IPS DF 4.7 (cell line): ENCODE measurements at regions not wholly inside any gene's neighbourhood (a gene's known extent, or its start where the extent isn't known, plus 50 kb on each side); places are given as distances from the start of the nearest gene placed in this dataset.
"Not testable (repeated sequence)": the region's sequence is repeated elsewhere in the genome, so short reads cannot be mapped to it uniquely, and the experiment has no call there.

Experiments
- DNase-seq: peaks from one replicate; pipeline ENCODE4 v3.0.0-alpha.2; 2013; ENCODE audit warnings: low spot score; ENCODE audit errors: extremely low read depth

DNA sequence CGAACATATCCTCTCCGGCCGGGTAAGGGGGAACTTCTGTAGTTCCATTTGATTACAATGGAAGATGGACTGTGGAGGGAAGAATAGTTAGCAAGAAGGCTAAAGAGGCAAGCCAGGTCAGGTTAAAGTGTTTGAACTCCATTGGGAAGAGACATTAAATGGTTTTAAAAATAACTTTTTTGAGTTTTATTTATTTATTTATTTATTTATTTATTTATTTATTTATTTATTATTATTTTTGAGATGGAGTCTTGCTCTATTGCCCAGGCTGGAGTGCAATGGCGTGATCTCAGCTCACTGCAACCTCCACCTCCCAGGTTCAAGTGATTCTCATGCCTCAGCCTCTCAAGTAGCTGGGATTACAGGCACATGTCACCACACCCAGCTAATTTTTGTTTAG is 441.9 kb downstream of the TOX3 start:
- not testable (repeated sequence) for DNase-seq

DNA sequence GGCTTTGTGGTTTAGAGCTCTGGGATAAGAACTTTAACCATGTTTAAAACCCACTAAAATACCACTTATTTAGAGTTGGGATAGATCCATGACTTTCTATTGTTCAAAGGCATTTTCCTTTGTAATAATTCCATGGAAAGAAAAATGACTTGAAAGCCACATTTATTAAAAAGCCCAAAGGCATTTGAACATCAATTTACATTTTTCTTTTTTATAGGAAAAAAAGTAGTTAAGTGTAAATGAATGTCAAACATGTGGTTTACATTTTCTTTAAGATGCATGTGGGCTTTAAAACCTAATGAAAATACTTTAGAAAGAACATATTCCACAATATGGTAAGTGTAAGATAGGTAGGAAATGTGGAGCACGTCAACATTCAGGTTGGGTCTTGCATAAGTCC is 443.2 kb downstream of the TOX3 start:
- no peak for DNase-seq

DNA sequence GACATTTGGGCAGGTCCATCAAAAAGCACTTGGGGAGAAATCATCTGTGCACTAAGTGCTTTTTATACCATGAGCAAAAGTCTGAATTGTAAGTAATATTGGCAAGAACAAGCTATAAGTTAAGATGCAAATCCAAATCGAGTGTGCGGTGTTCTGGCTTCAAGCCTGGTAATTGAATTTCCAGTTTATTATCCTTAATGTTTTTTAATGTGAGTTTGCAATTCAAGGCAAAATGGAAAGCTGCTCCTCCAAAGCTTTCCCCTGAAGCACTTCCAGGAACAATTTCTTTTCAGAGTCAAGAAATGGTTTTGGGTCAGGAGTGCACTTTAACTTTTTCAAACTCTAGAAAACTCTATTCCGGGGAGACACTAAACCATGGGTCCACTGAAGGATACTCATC is 445.7 kb downstream of the TOX3 start:
- no peak for DNase-seq

DNA sequence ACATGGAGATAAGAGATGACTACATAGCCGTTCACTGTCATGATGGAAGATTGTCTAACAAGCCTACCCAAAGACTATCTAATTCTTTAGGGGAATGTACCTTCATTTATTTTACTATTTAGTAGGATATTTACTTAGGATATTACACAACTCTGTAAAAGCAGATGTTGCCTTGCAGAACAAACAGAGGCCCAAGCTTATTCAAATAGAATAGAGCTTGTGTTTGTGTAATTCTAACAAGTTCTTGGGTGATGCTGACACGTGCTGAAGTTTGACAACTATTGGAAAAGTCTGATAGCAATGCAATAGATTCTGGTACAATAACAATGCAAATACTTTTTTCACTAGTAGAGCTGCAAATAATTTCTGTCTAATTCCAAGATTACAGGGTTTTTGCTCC is 447.6 kb downstream of the TOX3 start:
- no peak for DNase-seq

DNA sequence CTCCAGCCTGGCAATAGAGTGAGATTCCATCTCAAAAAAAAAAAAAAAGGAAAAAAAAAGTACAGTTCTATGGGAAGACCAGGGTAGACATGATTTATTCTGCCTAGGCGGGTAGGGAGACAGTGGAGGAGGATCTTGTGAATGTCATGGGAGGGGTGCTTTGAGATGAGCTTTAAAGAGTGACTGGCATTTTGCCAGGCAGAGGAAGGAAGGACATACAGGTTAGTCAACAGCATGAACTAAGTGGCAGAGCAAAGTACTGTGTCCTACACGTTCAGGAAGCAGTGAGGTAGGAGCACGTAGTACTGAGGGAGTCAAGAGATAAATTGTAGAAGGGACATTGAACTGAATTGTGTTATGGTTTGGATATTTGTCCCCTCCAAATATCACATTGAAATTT is 451.5 kb downstream of the TOX3 start:
- DNase-seq: no peak

DNA sequence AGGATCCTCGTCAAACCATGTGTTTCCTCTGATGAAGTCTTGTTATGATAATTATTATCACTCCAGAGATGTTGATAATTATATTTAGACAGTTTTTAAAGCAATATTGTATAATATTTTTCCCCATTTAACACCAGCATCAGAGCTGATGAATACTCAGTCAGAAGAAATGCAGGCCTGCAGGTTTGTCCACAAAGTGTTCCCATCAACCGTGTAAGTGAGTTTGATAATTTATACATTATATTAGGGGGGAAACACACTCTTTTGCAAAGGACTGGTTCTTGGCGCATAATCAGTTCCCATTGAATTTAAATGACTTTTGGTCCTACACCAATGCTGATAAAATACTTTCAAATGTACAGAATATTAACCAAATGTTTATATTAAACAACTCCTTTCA is 454.8 kb downstream of the TOX3 start:
- DNase-seq: no peak

DNA sequence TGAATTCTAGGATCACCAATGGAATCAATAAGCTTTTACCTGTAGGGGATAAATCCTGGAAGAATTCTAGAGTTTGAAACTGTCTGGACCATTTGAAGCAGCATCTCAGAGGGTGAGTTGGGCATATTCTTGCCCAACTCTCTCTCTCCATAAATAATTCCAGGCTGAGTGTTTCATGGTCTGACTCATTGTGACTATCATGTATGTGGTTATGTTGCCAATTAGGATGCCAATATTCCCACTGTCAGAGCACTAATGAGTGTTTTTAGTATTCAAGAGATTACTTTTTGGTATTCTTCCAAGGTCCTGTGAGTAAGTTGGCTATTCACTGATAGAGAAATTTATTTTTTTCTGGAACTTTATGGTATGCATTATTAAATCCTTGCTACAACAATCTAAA is 456.9 kb downstream of the TOX3 start:
- DNase-seq: no peak

DNA sequence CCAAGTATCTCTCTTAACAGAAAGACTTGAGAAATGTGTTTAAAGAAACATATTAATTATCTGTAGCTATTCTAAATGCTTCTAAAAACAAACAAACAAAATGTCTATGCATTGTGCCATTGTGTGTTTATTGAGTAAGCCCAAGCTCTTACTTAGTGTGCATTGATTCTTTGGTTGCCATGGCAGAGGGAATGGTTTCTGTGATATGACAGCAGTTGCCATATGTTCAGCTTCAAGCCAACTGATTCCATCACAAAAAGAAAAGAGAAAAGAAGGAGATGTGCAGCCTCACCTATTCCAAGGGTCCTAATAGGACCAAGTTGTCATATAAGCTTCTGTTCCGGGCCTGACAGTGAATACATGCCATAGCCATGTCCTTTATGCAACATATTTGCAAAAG is 457.5 kb downstream of the TOX3 start:
- no peak for DNase-seq

DNA sequence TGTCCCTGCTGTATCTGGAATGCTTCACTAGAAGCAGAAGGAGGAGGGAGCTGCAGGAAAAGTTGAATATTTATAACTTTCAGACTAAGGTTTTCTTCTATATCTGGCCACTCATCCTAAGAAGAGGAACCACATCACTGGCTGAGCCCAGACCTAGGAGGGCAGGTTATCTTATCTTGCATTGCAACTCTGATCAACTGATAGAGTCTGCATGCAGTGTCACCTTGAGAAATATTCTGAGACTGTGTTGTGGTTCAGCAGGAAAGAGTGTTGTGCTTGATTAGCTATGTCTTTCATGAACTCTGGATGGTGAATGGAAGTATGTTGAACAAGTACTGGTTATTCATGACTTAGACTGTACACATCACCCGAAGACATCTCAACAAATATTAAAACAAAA is 460.0 kb downstream of the TOX3 start:
- no peak for DNase-seq

DNA sequence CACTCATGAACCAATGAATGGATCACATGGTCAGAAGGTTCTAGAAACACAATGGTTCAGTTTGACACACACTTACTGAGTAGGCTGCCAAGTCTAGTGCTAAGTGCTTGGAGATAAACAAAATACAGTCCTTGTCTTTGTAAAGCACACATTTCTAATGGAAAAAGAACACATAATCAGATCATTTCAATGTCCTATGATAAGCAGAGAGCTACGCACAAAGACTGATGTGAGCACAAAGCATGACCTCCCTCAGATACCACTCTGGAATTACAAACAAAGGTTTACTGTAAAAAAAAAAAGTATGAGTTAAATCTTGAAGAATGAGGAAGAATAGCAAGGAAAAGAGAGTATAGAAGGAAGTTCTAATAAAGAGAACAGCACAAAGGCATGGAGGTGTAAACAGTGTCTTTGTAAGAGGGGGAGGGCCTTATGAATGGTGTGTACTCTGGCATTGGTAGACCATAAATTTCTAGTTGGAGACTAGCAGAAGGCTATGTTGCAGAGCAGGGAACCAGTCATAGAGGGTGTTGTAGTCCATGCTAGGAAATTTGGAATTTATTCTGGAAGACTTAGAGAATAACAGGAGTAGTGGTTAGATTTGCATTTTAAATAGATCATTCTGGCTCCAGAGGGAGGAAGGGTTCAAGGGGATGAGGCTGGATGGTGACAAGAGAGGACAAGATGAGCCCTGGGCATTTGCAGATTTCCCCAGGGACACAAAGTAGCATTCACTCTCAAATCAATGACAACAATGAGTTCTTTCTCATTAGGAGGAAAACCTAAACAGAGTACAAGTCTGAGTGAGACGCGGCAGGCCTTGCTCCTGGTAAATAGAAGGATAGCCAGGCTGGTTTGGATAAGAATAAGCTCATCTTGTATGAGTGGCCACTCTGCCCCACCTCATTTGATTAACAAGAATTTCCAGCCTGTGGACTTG is 468.0 kb downstream of the TOX3 start:
- DNase-seq: no peak

DNA sequence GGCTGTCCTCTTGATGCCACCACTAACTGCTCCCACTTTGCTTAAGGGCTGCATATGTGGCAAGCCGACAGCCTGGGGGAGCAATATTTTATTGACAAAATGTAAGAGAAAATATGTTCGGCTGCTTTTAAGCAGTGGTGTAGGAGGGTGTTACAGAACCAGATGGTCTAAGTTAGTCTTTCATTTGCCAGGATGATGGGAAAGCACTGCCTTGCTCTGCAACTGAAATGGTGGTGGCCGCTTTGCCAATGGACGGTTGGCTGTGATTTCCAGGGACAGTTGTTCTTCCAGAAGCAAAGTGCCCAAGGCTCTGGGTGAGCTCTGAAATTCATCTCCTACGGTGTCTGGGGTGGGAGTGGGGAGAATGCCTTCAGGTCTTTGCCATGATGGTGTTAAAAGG is 469.3 kb downstream of the TOX3 start:
- no peak for DNase-seq

DNA sequence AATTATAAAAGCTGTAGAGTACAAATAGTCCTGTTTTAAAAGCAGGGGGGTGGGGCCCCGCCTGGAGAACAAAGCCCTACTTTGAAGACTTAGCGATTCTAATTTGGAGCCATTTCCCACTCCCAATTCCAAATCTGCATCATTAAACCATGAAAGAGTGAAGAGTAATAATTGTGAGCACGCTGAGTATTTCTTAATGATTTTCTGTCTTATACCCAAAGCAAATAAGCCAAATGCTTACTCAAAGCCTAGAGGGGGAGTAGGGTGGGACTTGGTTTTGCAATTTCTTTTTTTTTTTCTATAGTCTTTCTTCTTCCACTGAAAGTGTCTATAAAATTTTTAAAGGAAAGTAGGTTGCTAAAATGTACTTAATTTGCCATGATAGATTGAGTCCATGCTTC is 470.1 kb downstream of the TOX3 start:
- no peak for DNase-seq

DNA sequence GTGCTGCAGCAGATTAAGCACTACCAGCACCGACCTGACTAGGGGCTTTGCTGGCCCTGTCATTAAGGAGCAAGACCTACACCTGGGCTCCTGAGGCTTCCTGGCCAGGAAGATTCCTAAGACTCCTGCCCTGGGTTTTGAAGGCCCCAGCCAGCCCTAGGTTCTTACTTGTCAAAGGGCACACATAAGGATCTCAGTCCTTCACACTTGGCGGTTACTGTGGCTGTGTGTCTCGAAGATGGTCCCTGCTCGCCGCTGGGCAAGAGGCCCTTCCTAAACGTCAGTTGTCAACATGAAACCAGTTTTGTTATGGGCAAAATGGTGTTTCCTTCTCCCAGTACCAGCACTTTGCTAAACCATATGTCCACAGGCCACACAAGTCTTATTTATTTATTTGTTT is 470.6 kb downstream of the TOX3 start:
- DNase-seq: no peak

DNA sequence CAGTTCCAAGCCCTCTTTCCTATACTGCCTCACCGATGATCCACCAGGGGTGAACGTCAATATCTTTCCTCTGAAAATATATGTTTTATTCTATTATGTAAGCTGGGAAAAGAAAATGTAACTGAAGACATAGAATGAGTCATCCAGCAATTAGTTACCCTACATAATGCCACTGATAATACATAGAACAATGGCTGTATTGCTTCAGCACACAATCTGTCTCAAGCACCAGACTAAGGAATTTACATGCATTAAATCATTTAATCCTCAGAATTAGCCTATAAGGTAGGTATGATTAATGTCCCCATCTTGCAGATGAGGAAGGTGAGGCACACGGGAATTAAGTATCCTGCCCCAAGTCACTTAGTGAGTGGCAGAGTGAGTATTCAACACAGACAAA is 472.8 kb downstream of the TOX3 start:
- no peak for DNase-seq

DNA sequence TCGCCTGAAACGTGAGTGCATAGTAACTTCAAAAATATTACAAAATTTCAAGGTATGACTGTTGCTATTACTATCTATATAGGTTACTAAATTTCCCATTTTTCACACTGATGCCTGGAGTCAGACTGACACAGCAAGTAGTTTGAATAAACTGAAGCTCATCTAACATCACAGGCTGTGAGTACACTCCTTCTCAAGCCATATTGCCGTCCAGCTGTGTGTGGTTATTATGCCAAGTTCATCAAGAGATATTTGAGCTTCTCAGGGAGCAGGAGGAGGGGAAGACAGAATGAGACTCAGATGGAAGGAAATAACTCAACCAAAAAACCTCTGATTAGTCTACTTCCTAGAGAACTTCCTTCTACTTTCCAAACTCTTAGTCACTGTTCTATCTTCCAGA is 473.9 kb downstream of the TOX3 start:
- no peak for DNase-seq

DNA sequence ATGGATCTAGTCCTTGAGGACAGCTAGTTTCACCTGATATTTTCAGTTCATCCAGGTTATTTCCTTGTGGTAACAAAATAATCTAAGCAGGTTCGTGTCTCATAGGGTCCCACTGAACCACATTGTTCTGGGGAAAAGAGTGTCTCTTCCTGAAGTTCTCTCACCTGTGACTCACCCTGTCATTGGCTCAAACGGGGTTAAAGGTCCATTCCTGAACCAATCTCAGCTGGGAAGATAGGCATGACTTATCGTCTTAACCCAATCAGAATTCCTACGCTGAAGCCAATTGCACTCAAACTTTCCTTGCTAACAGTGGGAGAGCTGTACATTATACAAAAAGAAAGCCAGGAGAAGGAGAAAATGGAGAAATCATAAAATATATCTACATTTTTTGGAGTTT is 475.8 kb downstream of the TOX3 start:
- no peak for DNase-seq

DNA sequence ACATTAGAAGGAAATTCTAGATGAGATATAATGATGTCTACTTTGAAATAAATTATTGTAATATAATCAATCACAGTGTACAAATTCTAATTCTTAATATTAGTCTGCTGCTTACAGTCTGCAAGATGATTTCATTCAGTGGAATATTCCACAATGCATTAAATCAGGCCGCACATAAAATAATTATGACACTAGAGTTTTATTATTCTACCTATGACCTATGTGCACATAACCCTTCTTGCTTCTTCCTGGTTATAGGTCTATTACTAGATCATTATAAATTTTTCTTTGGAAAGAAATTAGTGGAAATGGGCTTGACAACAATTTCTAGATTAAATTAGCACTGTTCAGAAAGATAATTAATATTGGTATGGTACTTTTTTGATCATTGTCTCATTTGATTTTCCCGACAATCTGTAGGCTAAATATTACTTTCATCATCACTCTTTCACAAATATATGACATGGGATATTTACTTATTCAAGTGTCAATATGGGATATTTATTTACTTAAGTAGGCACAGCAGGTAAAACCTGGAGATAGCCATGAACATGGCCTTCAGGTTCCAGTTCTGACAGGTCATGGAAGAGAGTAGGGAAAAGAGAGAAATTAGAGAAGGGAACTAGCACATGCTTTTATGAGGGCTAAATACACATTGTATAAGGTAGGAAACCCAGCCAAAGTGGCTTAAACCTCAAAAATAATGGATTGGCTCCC is 476.4 kb downstream of the TOX3 start:
- no peak for DNase-seq

DNA sequence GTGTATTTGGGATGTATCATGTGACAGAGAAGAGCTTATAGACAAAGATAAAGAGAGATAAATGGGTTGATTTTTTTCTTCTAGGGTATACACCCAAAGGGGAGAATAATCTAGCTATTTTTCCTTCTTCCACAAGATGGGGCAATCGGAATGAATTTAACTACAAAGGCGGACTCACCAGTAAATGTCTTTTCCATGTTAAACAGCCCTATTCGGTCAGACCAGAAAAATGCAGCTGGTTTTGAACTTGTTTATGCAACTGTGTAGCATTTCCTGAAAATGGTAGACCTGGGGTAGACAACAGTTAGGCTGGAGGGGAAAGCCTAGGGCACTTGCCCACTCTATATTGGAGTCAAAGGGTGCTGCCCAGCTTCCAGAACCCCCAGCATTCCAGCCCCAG is 477.1 kb downstream of the TOX3 start:
- peak; percentile 44 for DNase-seq

DNA sequence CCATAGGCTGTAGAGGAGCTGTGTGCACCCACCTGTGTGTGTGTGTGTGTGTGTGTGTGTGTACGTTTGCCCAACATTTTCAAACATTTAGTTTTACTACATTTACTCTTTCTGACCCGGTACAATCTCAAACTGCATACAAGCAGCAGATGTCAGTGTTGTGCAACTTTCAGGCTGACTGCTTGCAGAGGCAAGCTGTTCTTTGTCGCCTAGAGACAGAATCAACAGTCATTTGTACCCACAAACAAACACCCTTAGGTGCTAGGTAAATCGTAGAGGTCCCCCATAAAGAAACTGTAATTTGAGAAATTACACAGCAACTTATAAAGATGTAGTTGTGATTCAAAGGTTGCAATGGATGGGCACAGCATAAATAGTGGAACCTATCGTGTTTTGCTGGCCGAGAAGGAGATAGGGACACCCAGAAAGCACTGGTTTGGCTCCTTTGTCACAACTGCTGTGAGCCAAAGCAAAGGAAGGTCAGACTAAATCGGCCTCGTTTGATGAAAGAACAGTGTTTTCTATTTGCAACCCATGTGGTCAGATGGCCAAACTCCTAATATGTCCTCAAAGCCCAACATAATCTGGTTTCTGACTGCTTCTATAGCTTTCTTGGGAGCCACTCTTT is 478.4 kb downstream of the TOX3 start:
- DNase-seq: peak; percentile 22

DNA sequence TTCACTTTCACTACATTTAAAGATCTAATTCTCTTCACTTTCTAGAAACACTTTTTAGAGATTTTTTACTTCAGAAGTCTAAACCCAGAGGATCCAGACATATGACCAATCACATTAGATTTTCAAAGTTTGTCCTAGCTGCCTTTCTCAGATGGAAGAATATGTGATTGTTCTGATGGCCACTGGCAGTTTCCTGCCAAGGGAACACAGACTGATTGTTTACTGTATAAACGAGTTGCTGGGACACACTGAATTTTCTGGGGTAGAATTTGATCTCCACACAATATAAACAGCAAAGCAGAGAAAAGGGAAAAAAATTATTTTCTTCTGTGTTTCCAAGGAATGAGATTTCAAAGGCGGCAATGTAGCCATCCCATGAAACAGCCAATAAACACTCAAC is 480.0 kb downstream of the TOX3 start:
- DNase-seq: no peak

DNA sequence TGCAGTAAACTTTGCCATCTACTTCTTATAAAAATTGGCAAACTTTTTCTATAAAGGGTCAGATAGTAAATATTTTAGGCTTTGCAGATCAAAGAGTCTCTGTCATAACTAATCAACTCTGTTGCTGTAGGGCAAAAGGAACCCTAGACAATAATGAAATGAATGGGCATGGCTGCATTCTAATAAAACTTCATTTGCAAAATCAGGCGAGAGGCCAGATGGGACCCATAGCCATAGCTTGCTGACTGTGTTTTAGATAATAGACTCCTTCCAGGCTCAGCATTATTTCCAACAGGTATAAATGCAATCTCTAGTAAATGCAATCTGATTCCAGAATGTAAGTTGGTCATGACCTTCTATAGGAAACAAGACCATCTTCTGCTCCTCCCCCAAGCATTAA is 490.7 kb downstream of the TOX3 start:
- DNase-seq: no peak

DNA sequence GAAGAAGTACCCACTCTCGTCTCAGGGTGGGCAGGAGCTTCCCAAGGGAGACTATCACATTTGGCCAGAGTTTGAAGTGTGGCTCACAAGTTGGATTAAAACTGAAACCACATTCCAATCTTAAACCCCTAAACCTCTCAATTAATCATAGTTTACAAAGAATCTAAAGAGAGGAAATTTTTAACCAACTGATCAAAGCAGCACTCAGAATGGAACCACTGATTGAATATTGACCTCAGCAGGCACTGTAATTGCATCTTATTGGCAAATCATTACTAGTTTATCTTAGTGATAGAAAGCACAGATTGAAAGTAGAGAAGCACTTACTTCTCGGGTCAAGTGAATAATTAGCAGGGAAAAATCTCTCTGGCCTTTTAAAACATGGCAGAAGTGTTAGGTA is 491.6 kb downstream of the TOX3 start:
- no peak for DNase-seq
